BJ (cell line): ENCODE measurements at regions not wholly inside any gene's neighbourhood (a gene's known extent, or its start where the extent isn't known, plus 50 kb on each side); places are given as distances from the start of the nearest gene placed in this dataset.

Experiments used
- CTCF ChIA-PET: fragments of 350-600 bp; formaldehyde crosslinking; extraction: SDS; loops from one replicate; lab custom pipeline; 2021; ENCODE audit warnings: antibody characterized with exemption, inconsistent platforms; lab: Yijun Ruan, JAX
- POLR2A ChIA-PET: fragments of 300-600 bp; sonication (Branson Sonifier 250); formaldehyde crosslinking; extraction: SDS; loops from one replicate; lab custom pipeline; 2021; ENCODE audit warnings: antibody characterized with exemption; lab: Charles Lee
- DNase-seq: peaks from one replicate; pipeline ENCODE4 v3.0.0-alpha.2; 2011; ENCODE audit warnings: low read depth
- H3K27me3 ChIP-seq: 2 replicates; pipeline ENCODE4 v1.6.0; 2011; ENCODE audit warnings: low read length; ENCODE audit not compliant: control insufficient read depth, insufficient read depth
- H3K36me3 ChIP-seq: 2 replicates; pipeline ENCODE4 v1.5.1; 2011; ENCODE audit warnings: low read length; ENCODE audit not compliant: control insufficient read depth, insufficient read depth
- H3K4me3 ChIP-seq: 2 replicates; pipeline ENCODE4 v1.5.1; 2011; ENCODE audit warnings: low read depth, mild to moderate bottlenecking, control low read depth, low read length
- CTCF ChIP-seq: IDR thresholded peaks from 2 replicates; pipeline ENCODE4 v1.5.1; 2011; ENCODE audit warnings: low read depth, mild to moderate bottlenecking, control low read depth, inconsistent platforms, low read length, moderate library complexity; ENCODE audit not compliant: insufficient read depth

- TF ChIP-seq CTCF = no peak
- no peaks in the 10 kb centered on the region for H3K36me3 ChIP-seq
- H3K27me3 ChIP-seq = peaks cover 2% of the 10 kb centered on the region; the same call in 1 of the 2 replicates
- no peak overlapping the region for H3K4me3 ChIP-seq
- ChIA-PET POLR2A (no interaction called here), CTCF (interaction anchor here (1.3 to 1.7 kb wide), 2 partner anchors 15 to 31 kb away, joined by 3 to 7 read pairs; no protein-coding TSS in a partner anchor)
- DNase-seq = no peak
These were observed 382.2 kb downstream of the FUT8 start for GRCh38 chr14:65794674-65795279.

- POLR2A ChIA-PET = no interaction called here
- no peak for TF ChIP-seq CTCF
- CTCF ChIA-PET = interaction anchor here (1.0 kb wide), 1 partner anchor 635 kb away, joined by 3 read pairs; no protein-coding TSS in a partner anchor
These were observed 385.7 kb downstream of the FUT8 start for GRCh38 chr14:65798216-65798615.

GRCh38 chr14:65800694-65801093 lies 388.2 kb downstream of the FUT8 start:
- Histone ChIP-seq H3K4me3 (no peak overlapping the region), H3K36me3 (no peaks in the 10 kb centered on the region), H3K27me3 (peaks cover 2% of the 10 kb centered on the region; the same call in 1 of the 2 replicates)
- ChIA-PET POLR2A (no interaction called here), CTCF (no interaction called here)
- TF ChIP-seq CTCF = no peak
- no peak for DNase-seq

More at GRCh38 chr14:65798216-65798615, 385.7 kb downstream of the FUT8 start:
- DNase-seq = no peak
- Histone ChIP-seq H3K36me3 (no peaks in the 10 kb centered on the region), H3K4me3 (no peak overlapping the region), H3K27me3 (peaks cover 2% of the 10 kb centered on the region; the same call in 1 of the 2 replicates)

- DNase-seq = no peak
- no peaks in the 10 kb centered on the region for H3K36me3 ChIP-seq
- H3K27me3 ChIP-seq = no peaks in the 10 kb centered on the region
- no peak for TF ChIP-seq CTCF
- ChIA-PET POLR2A (no interaction called here), CTCF (interaction anchor here (1.0 to 1.4 kb wide), 2 partner anchors 21 to 22 kb away, joined by 3 to 5 read pairs; no protein-coding TSS in a partner anchor)
- no peak overlapping the region for H3K4me3 ChIP-seq
These were observed 389.7 kb downstream of the FUT8 start for GRCh38 chr14:65802196-65802595.

GRCh38 chr14:65803885-65804284 lies 391.4 kb downstream of the FUT8 start:
- CTCF ChIA-PET = no interaction called here
- DNase-seq = no peak

More at GRCh38 chr14:65803885-65804284, 391.4 kb downstream of the FUT8 start:
- no peak for TF ChIP-seq CTCF
- POLR2A ChIA-PET = no interaction called here
- H3K4me3 ChIP-seq = no peak overlapping the region
- H3K27me3 ChIP-seq = no peaks in the 10 kb centered on the region
- no peaks in the 10 kb centered on the region for H3K36me3 ChIP-seq
